IPS DF 19.7 (cell line): ENCODE measurements at regions not wholly inside any gene's neighbourhood (a gene's known extent, or its start where the extent isn't known, plus 50 kb on each side); places are given as distances from the start of the nearest gene placed in this dataset.

Source experiments
- DNase-seq: peaks from one replicate; pipeline ENCODE4 v3.0.0-alpha.2; 2013; ENCODE audit warnings: low read depth, low spot score

DNA sequence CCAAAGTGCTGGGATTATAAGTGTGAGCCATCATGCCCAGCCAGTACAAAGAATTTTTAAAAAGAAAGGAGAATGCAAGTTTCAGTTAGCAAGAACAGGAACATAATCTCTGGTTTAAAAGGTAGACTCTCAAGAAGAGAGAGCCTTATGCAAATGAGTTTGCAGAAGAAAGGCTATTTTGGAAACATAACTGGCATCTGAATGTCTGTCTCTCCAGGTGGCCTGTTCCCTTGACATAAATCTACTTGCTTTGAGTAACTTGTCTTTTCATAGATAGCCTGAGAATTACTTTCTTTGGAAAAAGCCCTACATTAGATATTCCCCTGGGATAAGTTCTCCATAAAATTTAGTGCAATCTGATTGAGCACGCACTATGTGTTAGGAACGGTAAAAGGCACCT is 109.6 kb downstream of the ICOS start:
- no peak for DNase-seq

DNA sequence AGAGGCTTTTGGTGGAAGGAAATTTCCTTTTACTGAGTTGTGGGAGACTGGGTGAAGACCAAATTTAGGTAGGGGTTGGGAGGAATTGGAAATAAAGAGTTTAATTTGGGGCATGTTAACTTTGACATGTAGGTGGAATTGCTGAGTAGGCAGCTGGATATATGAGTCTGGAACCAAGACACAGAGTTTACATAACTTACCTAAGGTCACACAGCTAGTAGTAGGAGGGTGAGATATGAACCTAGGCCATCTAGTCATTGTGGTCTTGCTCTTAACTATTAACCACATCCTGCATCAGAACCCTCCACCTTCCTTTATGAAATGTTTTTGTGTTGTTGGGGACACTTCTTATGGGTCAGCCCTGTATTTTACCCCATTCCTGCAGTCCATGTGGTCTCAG is 113.1 kb downstream of the ICOS start:
- DNase-seq = no peak

DNA sequence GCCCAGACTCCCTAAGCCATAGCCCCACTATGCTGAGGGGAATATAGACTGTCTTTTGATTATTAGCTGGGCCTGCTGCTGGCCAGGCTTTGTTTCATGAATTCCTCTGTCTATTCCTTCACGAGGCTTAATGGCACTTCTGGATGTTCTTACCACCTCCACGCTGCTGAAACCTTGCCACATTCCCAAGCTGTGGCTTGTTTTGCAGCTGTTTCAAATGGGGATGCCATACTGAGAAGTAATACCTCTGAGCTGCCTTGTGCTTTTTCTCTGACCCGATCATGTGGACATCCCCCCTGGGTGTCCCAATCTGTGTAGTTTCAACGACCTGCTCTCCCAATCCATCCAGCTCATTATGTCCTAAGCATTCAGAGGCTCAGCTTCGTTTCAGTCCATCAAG is 114.1 kb downstream of the ICOS start:
- no peak for DNase-seq

- DNase-seq = no peak
Observed at GRCh38 chr2:204051476-204051875, 114.9 kb downstream of the ICOS start.

GRCh38 chr2:204051984-204052556 is 115.5 kb downstream of the ICOS start:
- no peak for DNase-seq

GRCh38 chr2:204059016-204059415 is 122.5 kb downstream of the ICOS start:
- DNase-seq = no peak

GRCh38 chr2:204060841-204061240 is 124.3 kb downstream of the ICOS start:
- no peak for DNase-seq

DNA sequence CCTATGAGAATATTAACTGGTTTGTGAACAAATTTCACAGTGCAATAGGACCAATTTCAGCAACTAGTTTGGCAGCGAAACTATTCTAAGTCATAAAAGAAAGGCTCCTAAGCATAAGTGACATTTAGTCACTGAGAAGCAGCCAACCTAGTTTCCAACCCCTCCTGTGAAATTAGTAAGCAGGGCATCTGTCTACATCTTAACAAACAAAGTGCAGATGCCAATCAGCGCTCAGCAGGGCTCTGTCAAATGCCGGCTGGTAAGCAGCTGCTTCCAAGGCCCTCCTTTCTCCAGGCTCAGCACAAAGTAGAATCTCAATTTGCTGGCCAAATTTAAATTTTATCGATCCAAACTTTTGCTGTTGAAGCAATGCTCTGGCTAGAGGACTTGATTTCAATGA is 124.7 kb downstream of the ICOS start:
- DNase-seq = no peak

GRCh38 chr2:204064119-204064518 is 127.6 kb downstream of the ICOS start:
- no peak for DNase-seq

DNA sequence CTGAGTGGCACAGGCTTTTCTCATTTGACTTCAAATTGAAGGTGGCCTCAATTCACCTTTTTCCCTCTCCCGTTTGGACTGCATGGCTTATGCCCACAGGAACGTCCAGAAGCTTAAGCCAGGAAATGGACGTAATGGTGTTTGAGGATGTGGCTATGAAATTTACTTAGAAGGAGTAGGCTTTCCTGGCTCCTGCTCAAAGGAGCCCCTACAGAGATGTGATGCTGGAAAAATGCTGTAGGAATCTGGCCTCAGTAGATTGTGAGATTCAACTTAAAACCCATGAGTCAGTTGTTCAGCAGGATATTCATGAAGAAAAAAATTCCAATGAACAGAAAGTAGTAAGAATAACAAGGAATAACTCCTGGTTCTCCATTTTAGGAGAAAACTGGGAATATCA is 129.0 kb downstream of the ICOS start:
- no peak for DNase-seq

- no peak for DNase-seq
Observed at GRCh38 chr2:204066051-204066450, 129.5 kb downstream of the ICOS start.

- DNase-seq = no peak
Observed at GRCh38 chr2:204069804-204070203, 133.2 kb downstream of the ICOS start.

- DNase-seq = no peak
Observed at GRCh38 chr2:204072443-204073324, 136.1 kb downstream of the ICOS start.

GRCh38 chr2:204074456-204074855 is 137.9 kb downstream of the ICOS start:
- no peak for DNase-seq

DNA sequence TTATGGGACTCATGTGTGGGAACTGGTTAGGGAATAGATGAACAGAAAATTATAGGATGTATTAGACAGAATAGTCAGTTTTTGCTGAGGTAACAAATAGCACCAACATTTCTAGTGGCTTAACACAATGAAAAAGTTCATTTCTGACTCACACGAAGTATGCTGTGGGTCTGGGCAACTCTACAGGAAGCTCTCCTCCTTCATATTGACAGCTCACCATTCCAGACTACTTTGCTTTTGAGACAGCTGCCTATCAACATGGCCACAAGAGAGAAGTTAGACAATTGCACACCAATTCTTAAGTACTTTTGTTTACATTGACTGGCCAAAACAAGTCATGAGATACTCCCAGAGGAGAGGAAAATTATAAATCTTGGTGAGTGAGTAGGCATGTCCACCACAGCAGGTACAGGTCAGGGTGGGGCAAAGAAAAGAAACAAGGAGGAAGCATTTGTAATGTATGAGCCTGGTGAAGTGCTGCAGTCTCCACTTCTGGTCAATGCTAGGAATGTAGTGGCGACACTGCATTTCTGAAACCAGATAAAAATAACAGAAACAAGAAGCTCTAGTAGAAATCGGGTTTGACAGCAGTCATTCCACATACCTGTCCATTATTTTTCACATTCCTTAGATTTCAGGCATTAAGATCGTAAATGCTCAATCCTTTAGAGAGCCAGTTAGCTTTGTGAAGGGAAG is 141.6 kb downstream of the ICOS start:
- DNase-seq = no peak

- no peak for DNase-seq
Observed at GRCh38 chr2:204081487-204082425, 145.2 kb downstream of the ICOS start.

- no peak for DNase-seq
Observed at GRCh38 chr2:204086167-204086566, 149.6 kb downstream of the ICOS start.

DNA sequence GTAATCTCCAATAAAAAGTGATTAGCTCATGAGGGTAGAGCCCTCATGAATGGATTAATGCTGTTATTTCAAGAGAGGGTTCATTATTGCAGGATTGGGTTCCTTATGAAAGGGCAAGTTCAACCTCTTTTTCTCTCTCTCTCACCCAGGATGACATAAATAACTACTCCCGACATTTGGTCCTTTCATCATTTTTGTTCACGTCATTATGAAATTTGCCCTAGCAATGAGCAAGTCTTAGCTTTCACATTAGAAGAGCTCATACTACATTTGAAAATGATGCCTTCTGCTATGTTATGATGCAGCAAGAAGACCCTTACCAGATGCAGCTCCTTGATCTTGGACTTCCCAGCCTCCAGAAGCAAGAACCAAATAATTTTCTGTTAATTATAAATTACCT is 152.5 kb downstream of the ICOS start:
- no peak for DNase-seq

GRCh38 chr2:204089574-204089973 is 153.0 kb downstream of the ICOS start:
- DNase-seq = no peak

- DNase-seq = no peak
Observed at GRCh38 chr2:204090021-204090420, 153.5 kb downstream of the ICOS start.

DNA sequence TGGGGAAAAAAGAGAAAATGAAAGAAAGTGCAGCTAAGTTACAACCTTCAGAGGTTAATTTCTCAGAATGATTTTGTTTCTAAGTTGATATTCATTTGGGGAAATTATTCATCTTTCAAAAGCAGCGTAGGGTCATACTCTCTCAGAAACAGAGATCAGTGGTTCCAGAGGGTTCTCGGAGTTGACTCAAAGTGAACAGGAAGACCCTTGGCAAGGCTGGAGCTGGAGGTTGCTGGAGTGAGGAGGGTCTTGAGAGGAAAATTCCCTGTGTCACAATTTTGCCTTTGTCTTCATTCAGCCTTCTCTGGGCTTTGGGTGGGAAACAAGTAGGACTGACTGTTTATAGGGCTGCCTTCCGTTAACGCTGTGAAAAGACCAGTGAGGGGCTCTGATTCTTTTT is 168.2 kb downstream of the ICOS start:
- no peak for DNase-seq

DNA sequence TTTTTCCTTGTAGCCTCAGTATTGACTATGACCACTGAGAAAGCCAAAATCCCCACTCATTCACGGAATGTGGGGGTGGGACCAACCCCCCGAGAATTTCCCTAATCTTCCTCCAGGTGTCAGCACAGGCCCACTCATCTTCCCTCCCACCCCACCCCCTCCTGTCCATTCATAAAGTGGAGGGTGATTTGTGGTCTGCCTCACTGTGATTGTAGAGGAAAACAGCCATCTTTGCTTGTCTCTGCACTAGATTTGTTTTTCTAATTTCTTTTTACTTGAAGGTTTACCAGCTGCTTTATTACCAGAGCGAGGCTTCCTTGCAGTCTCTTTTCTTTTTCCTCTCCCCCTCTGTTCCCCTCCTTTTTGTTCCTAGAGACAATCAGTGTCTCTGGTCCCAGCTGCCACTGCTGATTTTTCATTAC is 171.8 kb downstream of the ICOS start:
- no peak for DNase-seq
